ENCODE measurements at regions not wholly inside any gene's neighbourhood (a gene's known extent, or its start where the extent isn't known, plus 50 kb on each side); places are given as distances from the start of the nearest gene placed in this dataset.
"Not testable (repeated sequence)": the region's sequence is repeated elsewhere in the genome, so short reads cannot be mapped to it uniquely, and the experiment has no call there.

DNA sequence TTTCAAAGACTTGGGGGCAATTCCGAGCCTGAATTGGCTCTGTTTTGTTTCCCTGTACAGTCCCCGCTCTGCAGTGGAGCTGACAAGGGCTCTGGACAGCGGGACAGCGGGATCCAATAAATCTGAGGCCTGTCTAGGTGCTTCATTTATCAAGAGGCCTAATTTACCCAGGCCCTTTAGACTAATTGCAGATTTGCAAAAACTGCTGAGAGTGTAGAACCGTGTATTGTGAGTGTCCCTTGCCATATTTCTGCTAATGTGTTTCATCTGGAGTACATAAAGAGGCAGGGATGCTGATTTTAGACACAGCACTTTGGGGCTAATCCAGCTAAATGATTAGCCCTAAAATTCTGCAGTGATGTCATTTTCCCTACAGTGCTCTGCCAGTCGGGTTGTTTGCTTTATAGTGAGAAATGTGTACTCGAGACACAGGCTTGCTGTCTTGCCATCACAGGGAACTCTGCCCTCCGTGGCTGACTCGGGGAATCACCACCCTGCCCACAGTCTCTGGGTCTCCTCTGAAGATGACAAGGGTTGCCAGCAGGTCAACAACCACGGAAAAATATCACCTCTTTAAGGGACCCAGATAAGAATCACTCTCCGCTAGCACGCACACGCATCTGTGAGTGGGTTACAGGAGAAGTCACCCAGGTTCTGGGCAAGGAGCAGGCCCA, 592.0 kb downstream of the BNC2 start:
- DNase-seq (ENCODE audit: low spot score), result no peak

DNA sequence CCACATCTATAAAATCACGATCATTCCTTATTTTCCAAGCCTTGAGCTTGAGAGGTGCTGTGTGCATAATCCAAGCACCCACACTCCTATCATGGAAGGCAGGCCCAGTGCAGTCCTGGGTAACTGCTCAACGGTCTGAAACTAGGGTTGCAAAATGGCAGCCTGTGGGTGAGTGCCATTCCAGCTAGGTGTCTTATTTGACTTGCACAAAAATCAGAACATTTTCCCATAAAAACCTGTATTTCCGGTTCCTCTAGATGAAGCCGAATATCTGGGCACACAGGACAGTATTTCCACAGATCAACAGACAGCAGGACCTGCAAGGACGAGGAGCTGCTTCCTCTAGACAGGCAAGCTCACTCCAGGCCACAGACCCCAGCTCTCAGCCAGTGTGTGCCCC, 588.8 kb downstream of the BNC2 start:
- no peak for DNase-seq (ENCODE audit: low spot score)

DNA sequence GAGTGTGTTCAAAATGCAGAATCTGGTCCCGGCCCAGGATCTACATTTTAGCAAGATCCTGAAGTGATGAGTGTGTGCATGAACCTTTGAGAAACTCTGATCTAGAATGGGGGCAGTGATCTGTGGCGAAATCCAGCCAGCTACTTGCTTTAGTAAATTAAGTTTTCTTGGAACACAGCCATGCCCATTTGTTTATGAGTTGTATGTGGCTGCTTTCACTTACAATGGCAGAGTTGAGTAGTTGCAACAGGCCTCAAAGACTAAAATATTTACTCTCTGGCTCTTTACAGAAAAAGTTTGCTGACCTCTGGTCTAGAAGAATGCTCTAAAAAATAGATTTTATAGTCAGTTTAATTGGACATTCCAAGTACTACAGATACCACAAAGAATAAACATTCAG, 588.3 kb downstream of the BNC2 start:
- no peak for DNase-seq (ENCODE audit: low spot score)

DNA sequence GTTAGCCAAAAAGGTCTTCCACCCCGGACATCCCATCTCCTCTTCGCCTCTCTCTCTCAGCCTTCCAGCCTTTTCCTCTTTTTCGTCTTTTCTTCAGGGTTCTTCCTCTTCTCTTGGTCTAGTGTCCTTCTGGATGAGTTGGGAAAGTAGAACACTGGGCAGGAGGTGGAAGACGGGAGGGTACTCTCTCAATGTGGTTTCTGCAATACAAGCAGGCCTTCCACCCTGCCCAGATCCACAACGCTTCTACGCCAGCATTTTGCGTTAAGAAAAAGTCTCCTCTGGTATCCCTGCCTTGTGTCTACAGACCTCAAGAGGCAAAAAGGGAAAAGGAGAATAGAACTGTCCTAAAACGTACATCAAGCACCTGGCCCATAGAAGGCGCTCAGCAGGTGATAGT, 587.8 kb downstream of the BNC2 start:
- DNase-seq (ENCODE audit: low spot score), result no peak

DNA sequence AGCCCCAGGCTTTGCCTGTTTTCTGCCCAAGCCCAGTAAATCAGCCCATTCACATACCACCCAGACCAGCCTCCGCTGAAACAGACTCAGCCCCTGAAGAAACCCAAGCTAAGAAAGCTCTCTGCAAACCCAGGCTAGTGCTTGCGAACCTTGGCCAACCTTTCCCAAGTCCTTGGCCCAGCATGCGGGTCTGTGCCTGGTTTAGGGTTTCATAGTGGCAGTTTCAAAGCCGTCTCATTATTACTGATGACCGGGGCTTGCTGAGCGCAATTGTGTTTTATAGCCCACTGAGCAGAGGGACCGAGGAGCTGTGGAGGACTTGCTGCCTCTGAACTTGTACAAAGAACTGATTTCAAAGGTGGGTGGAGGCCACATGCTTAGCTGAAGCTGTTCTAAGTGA, 584.3 kb downstream of the BNC2 start:
- no peak for DNase-seq (ENCODE audit: low spot score)

DNA sequence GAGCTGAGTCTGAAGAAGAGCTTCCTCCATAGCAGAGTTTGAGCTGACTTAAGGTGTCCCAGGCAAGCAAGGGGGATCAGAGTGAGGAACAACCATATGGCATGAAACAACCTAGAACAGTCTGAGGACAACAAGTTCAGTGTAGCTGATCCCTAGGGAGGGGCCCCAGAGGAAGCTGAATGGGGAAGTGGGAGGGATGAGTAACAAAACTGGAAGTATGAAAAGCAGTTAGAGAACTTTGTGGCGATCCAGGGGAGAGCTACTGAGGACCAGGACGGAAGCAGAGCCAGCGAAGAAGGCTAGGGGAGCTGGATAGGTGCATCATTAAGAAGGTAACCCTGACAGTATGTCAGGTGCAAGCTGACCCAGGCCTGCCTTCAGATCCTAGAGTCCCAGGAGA, 580.8 kb downstream of the BNC2 start:
- DNase-seq (ENCODE audit: low spot score), result no peak

DNA sequence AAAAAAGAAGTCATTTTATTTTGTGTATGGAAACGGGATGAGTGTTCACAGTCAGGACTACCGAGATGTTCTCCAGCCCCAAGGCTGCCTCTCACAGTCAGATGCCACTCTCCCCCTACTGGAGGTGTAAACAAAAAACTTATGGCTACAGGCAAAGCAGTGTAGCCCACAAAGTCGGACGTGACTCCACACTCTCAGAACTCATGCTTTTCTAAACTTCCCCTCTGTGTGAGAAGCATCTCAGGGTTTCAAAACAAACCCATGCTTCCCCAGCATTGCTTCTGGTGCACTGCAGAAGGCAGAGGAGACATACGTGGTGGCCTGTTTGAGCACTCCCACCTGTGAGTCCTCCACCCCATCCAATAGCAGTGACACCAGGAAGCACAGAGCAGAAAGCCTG, 580.3 kb downstream of the BNC2 start:
- DNase-seq (ENCODE audit: low spot score), result no peak

DNA sequence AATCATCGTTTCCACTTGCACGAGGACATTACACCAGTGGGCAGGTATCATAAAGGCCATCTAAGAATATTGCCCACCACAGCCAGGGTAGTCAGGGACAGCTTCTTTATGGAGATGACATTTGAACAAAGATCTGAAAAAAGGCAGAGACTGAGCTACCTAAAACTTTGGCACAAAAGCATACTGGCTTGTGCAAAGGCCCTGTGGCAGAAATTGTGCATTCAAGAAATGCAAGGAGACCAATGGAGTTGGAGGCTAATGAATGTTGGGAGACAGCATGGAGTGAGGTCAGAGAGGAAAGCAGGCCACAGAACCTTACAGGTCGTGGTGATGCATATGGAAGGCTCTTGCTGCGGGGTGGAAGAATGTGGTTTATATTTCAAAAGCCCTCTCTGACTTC, 578.5 kb downstream of the BNC2 start:
- DNase-seq (ENCODE audit: low spot score), result no peak

DNA sequence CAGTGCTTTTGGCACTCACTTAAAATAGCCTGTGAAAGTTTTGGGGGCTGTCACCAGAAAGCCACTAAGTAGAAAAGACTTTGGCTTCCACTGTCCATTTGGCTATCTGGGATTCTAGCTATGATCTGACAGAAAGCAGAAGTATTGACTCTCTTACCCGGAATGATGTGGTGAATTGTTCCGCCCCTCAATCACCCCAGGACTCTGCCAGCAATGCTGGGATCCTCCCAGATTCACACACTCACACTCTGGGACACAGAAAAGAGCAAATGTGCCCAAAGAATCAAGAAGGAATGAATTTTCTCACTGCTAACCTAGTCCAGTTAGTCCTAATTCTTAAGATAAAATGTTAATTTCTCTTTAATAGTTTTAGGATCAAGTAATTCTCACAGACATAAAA, 576.9 kb downstream of the BNC2 start:
- no peak for DNase-seq (ENCODE audit: low spot score)

DNA sequence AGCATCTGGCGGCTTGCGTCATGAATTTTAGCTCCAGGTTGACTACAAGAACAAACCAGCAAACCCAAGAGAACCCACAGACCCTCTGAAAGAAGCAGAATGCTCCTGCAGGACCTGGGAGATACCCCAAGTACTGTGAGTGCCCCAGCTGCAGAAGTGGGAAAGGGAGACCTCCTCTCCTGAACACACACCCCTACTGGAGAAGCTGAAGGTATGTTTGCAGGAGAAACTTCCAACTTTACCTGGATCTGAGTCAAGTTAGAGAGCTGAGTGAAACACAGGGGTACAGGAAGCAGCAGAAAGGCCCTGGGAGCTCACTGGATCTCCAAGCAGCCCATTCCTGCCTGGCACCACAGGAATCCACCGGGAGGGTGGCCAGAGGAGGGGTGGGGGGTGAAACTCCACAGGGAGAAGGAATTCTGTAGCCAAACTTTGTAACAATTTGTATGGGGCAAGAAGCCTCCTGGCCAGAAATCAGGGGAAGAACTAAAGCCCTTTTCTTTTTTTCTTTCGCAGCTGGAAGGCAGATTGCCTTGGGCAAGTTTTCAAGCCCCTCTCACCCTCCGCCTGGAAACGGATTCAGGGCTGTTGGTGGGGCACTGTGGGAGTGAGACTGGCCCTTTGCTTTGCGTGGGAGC, 576.2 kb downstream of the BNC2 start:
- DNase-seq (ENCODE audit: low spot score), result no peak

DNA sequence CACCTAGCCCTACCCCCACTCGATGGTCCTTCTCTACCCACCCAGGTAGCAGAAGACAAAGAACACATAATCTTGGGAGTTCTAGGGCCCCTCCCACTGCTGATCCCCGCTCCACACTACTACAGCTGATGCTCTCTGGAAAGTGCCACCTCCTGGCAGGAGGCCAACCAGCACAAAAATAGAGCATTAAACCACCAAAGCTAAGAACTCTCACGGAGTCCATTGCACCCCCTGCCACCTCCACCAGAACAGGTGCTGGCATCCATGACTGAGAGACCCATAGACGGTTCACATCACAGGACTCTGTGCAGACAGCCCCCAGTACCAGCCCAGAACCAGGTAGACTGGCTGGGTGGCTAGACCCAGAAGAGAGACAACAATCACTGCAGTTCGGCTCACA, 575.5 kb downstream of the BNC2 start:
- DNase-seq (ENCODE audit: low spot score), result not testable (repeated sequence)

DNA sequence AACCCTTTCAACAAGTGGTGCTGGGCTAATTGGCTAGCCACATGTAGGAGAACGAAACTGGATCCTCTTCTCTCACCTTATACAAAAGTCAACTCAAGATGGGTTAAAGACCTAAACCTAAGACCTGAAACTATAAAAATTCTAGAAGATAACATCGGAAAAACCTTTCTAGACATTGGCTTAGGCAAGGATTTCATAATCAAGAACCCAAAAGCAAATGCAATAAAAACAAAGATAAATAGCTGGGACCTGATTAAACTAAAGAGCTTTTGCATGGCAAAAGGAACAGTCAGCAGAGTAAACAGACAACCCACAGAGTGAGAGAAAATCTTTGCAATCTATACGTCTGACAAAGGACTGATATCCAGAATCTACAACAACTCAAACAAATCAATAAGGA, 571.1 kb downstream of the BNC2 start:
- DNase-seq (ENCODE audit: low spot score), result not testable (repeated sequence)

DNA sequence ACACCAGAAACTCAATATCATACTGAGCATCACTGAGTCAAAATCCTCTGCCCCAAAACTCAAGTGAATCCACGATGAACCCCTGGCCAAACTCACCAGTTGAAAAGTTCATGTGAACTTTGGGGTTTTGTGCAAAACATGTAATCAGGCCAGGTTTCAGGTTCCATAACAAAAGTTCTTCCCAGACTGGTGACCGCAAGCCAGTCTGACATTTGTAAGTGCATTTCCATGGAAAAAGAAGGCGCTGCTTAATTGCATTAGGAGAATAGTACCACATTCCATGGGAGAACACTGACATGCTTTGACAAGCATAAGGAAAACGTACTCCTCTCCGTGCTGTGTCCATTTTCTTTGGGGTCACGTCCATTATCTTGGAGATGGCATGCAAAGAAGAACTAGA, 567.0 kb downstream of the BNC2 start:
- no peak for DNase-seq (ENCODE audit: low spot score)

DNA sequence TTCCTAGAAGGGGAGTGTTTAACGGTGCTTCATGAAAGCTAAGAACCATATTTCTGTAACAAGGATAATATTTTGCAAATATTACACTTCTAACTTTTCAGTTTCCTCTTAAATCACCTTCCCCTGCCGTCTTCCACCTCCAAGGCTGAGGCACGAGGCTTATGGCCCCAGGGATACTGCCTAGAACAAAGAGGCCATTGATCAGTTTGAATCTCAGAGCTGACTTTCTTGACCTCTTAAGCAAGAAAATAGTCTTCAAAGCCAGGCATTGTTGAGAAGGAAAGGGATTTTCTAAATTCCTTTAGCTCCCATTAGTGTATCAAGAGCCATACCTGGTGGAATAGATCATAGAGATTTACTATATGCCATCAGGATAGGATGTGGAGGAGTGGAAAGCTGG, 566.2 kb downstream of the BNC2 start:
- no peak for DNase-seq (ENCODE audit: low spot score)

DNA sequence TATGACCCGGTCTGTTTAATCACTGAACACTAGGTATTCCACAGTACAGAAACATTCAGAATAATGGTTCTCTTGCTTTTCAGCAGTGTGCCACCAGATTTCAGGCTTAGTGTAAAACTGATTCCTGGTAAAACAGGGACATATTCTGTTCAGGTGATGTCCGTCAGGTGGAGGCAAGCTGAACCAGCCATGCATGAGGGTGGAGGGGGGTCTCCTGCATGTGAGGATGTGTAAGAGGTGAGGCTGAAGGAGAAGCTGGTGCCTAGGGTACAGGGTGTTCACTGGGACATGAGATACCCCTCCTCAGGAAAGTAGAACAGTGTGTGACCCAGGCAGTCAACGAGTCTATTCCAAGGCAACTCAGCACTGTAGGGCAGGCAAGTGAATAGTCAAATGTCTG, 563.9 kb downstream of the BNC2 start:
- no peak for DNase-seq (ENCODE audit: low spot score)

DNA sequence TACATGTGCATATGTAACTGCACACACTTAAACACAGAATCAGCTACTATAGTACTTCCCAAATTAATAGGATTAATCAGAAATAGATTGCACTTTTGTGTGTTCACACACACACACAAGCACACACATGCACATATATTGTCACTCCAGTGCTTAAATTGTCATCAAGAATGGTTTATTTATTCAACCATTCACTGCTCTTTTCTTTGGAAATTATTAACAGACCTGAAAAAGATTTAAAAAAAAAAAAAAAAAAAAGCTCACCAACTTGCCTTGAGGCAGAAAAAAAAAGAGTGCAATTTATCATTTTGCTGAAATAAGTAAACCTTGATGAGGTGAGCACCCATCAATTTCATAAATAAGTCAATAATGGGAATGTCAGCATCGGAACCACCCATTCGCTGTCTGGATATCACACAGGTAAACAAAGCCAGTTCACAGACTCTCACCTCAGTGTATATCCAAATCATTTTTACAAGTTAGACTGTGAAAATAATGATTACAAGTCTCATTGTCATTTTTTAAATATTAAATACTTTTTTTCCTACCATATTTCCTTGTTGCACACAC, 562.8 kb downstream of the BNC2 start:
- no peak for DNase-seq (ENCODE audit: low spot score)

DNA sequence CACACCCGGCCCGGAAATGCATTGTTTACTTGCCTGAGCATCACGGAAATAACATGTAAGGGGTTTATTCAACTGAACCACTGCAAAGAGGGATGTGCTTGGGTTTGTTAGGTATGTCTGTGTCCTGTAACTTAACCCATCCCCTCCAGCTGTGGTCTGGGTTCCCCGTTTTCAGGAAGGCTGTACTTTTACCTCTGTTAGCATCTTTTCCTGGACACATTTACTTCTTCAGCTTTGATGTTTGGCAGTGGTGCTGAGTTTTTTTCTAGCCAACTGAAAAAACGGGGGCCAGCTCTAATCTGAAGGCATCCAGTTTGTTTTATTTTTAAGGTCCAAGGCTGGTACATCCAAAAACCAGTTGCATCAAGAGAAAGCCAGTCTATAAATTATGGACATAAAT, 561.8 kb downstream of the BNC2 start:
- no peak for DNase-seq (ENCODE audit: low spot score)

DNA sequence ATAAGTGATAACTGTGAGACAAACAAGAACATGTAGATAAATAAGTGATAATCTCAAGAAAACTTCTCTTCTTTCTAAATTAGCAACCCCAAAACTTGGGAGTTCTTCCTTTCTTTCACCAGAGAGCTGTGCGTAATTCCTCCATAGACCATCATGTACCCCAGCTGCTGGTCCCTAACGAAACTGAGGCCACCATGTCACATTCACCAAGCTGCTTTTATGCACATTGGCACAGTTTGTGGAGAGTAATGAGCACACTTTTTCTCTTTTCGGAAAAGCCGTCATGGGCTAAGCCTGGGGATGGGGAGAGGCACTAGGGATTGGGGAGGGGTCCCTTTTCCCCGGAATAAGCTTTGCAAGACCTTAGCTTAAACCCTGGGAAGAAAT, 561.4 kb downstream of the BNC2 start:
- no peak for DNase-seq (ENCODE audit: low spot score)

DNA sequence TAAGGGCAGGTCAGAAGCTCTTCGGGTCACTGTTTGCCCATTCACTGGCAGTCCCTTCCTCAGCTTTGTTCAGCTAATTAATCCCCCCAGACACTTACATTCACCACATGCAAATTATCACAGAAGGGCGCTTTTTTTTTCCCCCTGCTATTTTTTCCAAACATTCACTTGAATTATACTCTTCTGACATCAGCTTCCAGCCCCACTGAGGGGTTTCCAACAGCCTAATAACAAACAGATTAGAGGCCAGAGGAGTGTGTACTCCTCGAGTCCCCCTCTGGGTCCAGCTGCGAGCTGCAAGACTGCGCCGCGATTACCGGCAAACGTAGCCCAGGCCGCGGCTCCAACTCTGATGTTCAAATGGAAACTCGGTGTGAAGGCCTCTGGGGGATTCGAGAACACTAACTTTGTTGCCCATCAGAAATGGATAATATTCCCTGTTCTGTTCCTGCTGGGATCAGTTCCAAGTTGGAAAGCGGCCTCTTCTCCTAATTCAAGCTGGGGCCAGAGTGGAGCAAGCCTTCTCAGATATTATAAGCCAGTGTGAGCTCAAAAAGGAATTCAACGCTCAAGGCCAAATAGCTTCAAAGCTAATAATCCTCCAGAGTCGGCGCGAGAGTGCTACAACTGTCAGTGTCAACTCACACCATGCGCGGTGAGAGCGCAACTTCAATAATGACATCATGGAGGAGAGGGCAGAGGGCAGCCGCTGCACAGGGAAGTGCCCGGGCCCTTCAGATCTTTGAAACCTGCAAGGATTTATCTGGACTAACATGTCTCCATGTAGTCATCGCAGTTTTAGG, 560.8 kb downstream of the BNC2 start:
- no peak for DNase-seq (ENCODE audit: low spot score)

DNA sequence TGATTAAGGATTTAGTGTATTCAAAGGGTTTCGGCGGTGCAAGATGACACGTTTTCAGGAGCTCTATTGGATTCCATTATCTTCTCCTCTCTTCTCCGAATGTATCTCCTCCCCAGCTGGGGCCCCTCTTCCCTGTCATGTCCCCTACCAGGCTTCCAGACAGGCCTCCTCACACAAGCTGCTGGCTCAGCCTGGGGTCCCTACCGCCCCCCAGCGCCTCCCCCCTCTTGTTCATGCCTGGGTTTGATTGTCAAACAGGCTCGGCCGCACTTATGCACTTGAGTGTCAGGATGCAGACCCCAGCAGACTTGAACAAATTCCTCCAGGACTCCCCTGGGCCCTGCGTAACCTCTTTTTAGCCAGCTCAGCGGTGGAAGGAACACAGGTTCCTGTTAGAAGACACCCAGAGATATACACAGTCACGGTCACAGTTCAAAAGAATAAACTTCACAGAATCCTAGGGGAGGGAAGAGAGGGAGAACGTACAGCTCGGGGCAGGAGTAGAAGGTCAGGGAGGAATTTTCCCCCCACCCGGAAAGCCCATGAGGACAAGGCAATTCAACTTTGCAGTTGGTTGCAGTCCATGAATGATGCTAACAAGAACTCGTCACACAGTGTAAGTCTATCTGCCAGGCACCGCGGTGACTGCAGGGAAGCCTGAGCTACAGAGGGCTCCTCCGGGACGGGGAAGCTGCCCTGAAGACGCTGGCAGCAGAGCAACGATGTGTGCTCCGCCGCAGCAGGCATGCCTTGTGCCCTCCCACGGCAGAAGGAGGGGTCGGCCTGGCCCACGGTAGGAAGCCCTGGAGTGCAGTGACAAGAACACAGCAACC, 560.0 kb downstream of the BNC2 start:
- no peak for DNase-seq (ENCODE audit: low spot score)

DNA sequence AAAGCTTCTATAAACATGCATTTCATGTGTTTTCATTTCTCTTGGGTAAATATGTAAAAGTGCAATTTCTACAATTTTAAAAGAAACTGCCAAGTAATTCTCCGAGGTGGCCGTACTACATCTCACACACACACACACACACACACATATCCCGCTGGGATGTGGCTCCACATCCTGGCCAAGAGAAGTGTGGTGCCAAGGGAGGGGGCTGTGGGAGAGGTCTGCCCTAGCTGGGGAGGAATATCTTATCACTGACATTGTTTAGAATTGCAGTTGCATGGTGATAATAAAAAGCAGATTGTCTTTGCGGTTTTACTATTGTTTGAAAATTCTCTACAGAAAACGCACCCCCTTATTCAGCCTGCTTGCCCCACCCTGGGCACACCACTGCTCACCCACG, 558.4 kb downstream of the BNC2 start:
- no peak for DNase-seq (ENCODE audit: low spot score)

DNA sequence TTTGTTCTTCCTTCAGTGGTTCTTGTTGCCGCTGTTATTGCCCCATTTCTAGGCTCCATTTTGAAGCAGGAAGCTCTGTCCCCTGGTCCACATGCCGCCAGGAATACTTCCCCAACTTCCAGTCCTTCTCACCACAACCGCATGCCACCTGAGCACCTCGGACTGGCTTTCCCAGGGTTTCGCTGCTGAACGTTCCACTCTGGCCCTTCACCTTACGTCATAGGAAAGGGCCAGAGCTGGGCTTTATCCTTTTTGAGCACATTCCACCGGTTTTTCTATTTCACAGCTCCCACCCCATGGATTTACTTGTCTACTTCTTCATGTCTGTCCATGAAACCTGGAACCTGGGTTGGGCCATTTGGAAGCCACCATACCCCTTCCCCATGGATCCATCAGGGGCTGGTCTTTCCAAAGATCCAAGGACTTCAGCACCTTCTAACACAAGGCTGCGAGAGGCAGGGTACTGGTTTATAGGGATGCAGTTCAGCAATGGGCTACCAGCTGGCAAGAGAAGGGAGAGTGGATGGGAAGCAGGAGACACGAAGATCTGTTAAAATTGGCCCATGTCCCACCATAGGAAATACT, 557.4 kb downstream of the BNC2 start:
- no peak for DNase-seq (ENCODE audit: low spot score)

Data from germinal center (tissue), 1 donor.